CD4-positive, alpha-beta T cell treated with Interferon alpha-2 for 1 hour (primary cell): ENCODE measurements at regions not wholly inside any gene's neighbourhood (a gene's known extent, or its start where the extent isn't known, plus 50 kb on each side); places are given as distances from the start of the nearest gene placed in this dataset.

Experiments used
- DNase-seq, 2 donors: peaks; one replicate each; pipeline ENCODE4 v3.0.0-alpha.2; 2020 to 2022

- no peak for DNase-seq
Observed at GRCh38 chr1:47555841-47556560, 118.2 kb downstream of the FOXD2 start.

GRCh38 chr1:47557066-47557465, 119.2 kb downstream of the FOXD2 start:
- DNase-seq = no peak

- DNase-seq = no peak
Observed at GRCh38 chr1:47558601-47559593, 121.1 kb downstream of the FOXD2 start.

GRCh38 chr1:47559944-47560695, 122.3 kb downstream of the FOXD2 start:
- DNase-seq = no peak

- no peak for DNase-seq
Observed at GRCh38 chr1:47561523-47562007, 123.7 kb downstream of the FOXD2 start.

GRCh38 chr1:47562147-47562546, 124.3 kb downstream of the FOXD2 start:
- no peak for DNase-seq

GRCh38 chr1:47562799-47563198, 125.0 kb downstream of the FOXD2 start:
- no peak for DNase-seq

- DNase-seq = no peak
Observed at GRCh38 chr1:47563201-47563600, 125.4 kb downstream of the FOXD2 start.

GRCh38 chr1:47564570-47564969, 126.7 kb downstream of the FOXD2 start:
- DNase-seq = no peak

GRCh38 chr1:47565092-47565491, 127.2 kb downstream of the FOXD2 start:
- DNase-seq = no peak

GRCh38 chr1:47565676-47566075, 127.8 kb downstream of the FOXD2 start:
- DNase-seq = no peak

- no peak for DNase-seq
Observed at GRCh38 chr1:47568763-47569162, 130.9 kb downstream of the FOXD2 start.

- no peak for DNase-seq
Observed at GRCh38 chr1:47569261-47569660, 131.4 kb downstream of the FOXD2 start.

- DNase-seq = no peak
Observed at GRCh38 chr1:47569681-47570470, 132.0 kb downstream of the FOXD2 start.

GRCh38 chr1:47571161-47571560, 133.3 kb downstream of the FOXD2 start:
- no peak for DNase-seq

- no peak for DNase-seq
Observed at GRCh38 chr1:47571952-47572351, 134.1 kb downstream of the FOXD2 start.

GRCh38 chr1:47572731-47573430, 135.0 kb downstream of the FOXD2 start:
- no peak for DNase-seq

GRCh38 chr1:47574451-47575165, 136.8 kb downstream of the FOXD2 start:
- DNase-seq = no peak

GRCh38 chr1:47575855-47576757, 138.3 kb downstream of the FOXD2 start:
- DNase-seq = no peak

GRCh38 chr1:47576758-47577115, 138.9 kb downstream of the FOXD2 start:
- DNase-seq = no peak
